ENCODE measurements at regions not wholly inside any gene's neighbourhood (a gene's known extent, or its start where the extent isn't known, plus 50 kb on each side); places are given as distances from the start of the nearest gene placed in this dataset.
"Not testable (repeated sequence)": the region's sequence is repeated elsewhere in the genome, so short reads cannot be mapped to it uniquely, and the experiment has no call there.

DNA sequence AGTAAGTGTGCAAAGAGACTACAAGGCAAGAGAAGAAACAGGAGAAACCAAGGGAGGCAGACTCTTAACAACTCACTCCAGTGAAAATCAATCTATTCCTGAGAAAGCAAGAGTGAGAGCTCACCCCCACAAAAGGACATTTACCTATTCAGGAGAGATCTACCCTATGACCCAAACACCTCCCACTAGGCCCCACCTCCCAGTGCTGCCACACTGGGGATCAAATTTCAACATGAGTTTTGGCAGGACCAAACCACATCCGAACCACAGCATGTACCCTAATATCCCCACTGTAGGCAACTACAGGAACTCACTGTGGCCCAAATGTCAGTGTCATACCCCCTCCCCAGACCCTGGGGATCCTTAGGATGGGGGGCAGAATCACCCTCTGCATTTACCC, 526.2 kb upstream of the B3GAT1 start:
- DNase-seq = no peak
- no peaks in the 10 kb centered on the region for H3K9me3 ChIP-seq (replicated peaks in 1 of 3)
- H3K4me3 ChIP-seq = no peak overlapping the region
- WGBS, 4 donors = 71 to 81% (median 80%) methylated on average over 1 of the region's 1 CpG
- no peak overlapping the region for H3K27ac ChIP-seq
- no peaks in the 10 kb centered on the region for H3K27me3 ChIP-seq
- TF ChIP-seq, protein P1, sequence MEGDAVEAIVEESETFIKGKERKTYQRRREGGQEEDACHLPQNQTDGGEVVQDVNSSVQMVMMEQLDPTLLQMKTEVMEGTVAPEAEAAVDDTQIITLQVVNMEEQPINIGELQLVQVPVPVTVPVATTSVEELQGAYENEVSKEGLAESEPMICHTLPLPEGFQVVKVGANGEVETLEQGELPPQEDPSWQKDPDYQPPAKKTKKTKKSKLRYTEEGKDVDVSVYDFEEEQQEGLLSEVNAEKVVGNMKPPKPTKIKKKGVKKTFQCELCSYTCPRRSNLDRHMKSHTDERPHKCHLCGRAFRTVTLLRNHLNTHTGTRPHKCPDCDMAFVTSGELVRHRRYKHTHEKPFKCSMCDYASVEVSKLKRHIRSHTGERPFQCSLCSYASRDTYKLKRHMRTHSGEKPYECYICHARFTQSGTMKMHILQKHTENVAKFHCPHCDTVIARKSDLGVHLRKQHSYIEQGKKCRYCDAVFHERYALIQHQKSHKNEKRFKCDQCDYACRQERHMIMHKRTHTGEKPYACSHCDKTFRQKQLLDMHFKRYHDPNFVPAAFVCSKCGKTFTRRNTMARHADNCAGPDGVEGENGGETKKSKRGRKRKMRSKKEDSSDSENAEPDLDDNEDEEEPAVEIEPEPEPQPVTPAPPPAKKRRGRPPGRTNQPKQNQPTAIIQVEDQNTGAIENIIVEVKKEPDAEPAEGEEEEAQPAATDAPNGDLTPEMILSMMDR (IDR thresholded peaks at IDR 0.05) = no peak
- no peak for TF ChIP-seq POLR2A (IDR thresholded peaks at IDR 0.05)
- no peaks in the 10 kb centered on the region for H3K36me3 ChIP-seq (replicated peaks in 1 of 2)
- no peaks in the 10 kb centered on the region for H3K4me1 ChIP-seq (replicated peaks in 1 of 2)
- intact Hi-C loops (cut with DNase I) = no loop called here

DNA sequence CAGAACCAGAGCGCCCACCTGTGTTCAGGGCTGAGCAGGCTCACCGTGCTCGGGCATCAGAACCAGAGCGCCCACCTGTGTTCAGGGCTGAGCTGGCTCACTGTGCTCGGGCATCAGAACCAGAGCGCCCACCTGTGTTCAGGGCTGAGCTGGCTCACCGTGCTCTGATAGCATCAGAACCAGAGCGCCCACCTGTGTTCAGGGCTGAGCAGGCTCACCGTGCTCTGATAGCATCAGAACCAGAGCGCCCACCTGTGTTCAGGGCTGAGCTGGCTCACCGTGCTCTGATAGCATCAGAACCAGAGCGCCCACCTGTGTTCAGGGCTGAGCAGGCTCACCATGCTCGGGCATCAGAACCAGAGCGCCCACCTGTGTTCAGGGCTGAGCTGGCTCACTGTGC, 525.2 kb upstream of the B3GAT1 start:
- H3K4me1 ChIP-seq (replicated peaks in 1 of 2); H3K27me3 ChIP-seq; H3K9me3 ChIP-seq (replicated peaks in 1 of 3); DNase-seq; H3K27ac ChIP-seq; H3K36me3 ChIP-seq (replicated peaks in 1 of 2); H3K4me3 ChIP-seq; intact Hi-C loops (cut with DNase I): not testable (repeated sequence)
- WGBS, 4 donors = 73 to 90% (median 90%) methylated on average over 5 to 14 of the region's 14 CpGs; no CpG with 5 or more reads in 1 of the 4 donors

DNA sequence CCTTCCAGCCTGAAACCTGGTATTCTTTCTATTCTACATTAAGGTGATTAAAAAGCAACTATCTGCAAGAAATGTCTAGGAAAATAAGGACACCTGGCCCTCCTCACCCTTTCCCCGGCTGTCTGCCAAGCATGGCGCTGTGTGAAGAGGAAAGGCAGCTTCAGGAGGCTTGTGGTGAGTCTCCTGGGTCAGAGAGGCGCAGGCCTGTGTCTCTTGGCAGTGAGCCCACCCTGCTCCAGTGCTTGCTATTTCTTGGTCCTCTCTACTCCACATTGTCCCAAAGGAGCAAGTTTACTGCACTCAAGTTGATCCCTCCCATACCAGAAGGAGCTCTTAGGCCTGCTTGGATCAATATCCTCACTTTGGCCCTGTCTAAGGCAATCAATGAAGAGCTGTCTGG, 520.7 kb upstream of the B3GAT1 start:
- H3K27ac ChIP-seq = no peak overlapping the region
- no peak for DNase-seq
- H3K36me3 ChIP-seq (replicated peaks in 1 of 2) = no peaks in the 10 kb centered on the region
- 63 to 76% (median 66%) methylated on average over 2 to 3 of the region's 3 CpGs for WGBS, 4 donors
- no peak overlapping the region for H3K4me3 ChIP-seq
- no peaks in the 10 kb centered on the region for H3K9me3 ChIP-seq (replicated peaks in 1 of 3)
- intact Hi-C loops (cut with DNase I) = no loop called here
- no peak for TF ChIP-seq POLR2A (IDR thresholded peaks at IDR 0.05)
- TF ChIP-seq, protein P1 (IDR thresholded peaks at IDR 0.05) = no peak
- no peaks in the 10 kb centered on the region for H3K4me1 ChIP-seq (replicated peaks in 1 of 2)
- no peaks in the 10 kb centered on the region for H3K27me3 ChIP-seq

DNA sequence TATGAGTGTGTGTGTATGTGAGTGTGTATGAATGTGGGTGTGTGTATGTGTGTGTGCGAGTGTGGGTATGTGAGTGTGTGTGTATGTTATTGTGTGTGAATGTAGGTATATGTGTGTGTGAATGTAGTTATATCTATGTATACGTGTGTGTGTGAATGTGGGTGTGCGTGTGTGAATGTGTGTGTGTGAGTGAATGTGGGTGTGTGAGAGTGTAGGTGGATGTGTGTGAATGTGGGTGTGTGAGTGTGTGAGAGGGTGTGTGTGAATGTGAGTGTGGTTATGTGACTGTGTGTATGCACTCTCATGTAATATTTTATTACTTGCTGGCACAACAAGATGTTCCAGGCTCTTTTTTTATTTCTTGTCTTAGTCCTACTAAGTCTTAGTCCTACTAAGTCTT, 513.4 kb upstream of the B3GAT1 start:
- H3K4me1 ChIP-seq (replicated peaks in 1 of 2) = no peaks in the 10 kb centered on the region
- intact Hi-C loops (cut with DNase I) = no loop called here
- TF ChIP-seq, protein P1 (IDR thresholded peaks at IDR 0.05) = no peak
- TF ChIP-seq POLR2A (IDR thresholded peaks at IDR 0.05) = no peak
- DNase-seq = no peak
- H3K9me3 ChIP-seq (replicated peaks in 1 of 3) = no peaks in the 10 kb centered on the region
- H3K36me3 ChIP-seq (replicated peaks in 1 of 2) = no peaks in the 10 kb centered on the region
- no peaks in the 10 kb centered on the region for H3K27me3 ChIP-seq
- no peak overlapping the region for H3K4me3 ChIP-seq
- H3K27ac ChIP-seq = no peak overlapping the region
- 85 to 94% (median 88%) methylated on average over 3 of the region's 3 CpGs for WGBS, 4 donors

DNA sequence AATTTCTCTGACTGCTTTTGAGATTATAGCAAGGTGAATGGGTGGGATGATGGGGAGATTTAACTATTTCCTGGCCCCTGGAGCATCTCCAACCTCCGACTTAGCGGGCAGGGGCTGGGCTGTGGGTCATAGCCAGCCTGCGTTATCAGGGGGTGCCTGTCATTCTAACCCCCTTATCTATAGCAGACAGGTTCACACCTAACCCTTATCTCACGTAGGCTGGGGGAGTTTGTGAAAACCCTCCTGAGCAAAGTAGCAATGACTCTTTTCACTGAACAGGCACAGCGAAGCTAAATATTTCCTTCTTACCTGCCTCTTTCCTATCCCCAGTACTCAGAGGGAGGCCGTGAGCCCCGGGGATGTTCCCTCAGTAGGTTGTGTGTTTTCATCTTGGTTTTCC, 511.4 kb upstream of the B3GAT1 start:
- no peaks in the 10 kb centered on the region for H3K27me3 ChIP-seq
- WGBS, 4 donors = 77 to 88% (median 83%) methylated on average over 7 of the region's 7 CpGs
- intact Hi-C loops (cut with DNase I) = no loop called here

More for the DNA sequence above, 511.4 kb upstream of the B3GAT1 start:
- Histone ChIP-seq H3K4me1 (replicated peaks in 1 of 2) (no peaks in the 10 kb centered on the region), H3K9me3 (replicated peaks in 1 of 3) (no peaks in the 10 kb centered on the region), H3K27ac (no peak overlapping the region), H3K4me3 (no peak overlapping the region), H3K36me3 (replicated peaks in 1 of 2) (no peaks in the 10 kb centered on the region)
- no peak for DNase-seq
- TF ChIP-seq POLR2A (IDR thresholded peaks at IDR 0.05) = no peak
- TF ChIP-seq, protein P1 (IDR thresholded peaks at IDR 0.05) = no peak

Data from adrenal gland (tissue), 9 donors.